ENCODE measurements at regions not wholly inside any gene's neighbourhood (a gene's known extent, or its start where the extent isn't known, plus 50 kb on each side); places are given as distances from the start of the nearest gene placed in this dataset.
A peak's percentile ranks its signal among the peaks of the same experiment; 100 is the strongest.

DNA sequence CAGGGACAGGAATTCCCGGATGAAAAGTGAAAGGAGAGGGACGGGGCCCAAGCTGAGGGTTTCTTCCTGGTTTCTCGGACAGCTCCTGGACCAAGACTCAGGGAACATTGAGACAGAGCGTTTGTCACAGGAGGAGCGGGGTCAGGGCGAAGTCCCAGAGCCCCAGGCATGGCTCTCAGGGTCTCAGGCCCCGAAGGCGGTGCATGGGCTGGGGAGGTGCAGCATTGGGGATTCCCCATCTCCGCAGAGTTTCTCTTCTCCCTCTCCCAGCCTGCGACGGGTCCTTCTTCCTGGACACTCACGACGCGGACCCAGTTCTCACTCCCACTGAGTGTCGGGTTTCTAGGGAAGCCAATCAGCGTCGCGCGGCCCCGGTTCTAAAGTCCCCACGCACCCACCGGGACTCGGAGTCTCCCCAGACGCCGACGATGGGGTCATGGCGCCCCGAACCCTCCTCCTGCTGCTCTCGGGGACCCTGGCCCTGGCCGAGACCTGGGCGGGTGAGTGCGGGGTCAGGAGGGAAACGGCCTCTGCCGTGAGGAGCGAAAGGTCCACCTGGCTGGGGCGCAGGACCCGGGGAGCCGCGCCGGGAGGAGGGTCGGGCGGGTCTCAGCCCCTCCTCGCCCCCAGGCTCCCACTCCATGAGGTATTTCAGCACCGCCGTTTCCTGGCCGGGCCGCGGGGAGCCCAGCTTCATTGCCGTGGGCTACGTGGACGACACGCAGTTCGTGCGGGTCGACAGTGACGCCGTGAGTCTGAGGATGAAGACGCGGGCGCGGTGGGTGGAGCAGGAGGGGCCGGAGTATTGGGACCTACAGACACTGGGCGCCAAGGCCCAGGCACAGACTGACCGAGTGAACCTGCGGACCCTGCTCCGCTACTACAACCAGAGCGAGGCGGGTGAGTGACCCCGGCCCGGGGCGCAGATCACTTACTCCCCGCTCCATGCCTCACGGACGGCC, 54.6 kb upstream of the POLR1H start:
- TF ChIP-seq, protein P1, sequence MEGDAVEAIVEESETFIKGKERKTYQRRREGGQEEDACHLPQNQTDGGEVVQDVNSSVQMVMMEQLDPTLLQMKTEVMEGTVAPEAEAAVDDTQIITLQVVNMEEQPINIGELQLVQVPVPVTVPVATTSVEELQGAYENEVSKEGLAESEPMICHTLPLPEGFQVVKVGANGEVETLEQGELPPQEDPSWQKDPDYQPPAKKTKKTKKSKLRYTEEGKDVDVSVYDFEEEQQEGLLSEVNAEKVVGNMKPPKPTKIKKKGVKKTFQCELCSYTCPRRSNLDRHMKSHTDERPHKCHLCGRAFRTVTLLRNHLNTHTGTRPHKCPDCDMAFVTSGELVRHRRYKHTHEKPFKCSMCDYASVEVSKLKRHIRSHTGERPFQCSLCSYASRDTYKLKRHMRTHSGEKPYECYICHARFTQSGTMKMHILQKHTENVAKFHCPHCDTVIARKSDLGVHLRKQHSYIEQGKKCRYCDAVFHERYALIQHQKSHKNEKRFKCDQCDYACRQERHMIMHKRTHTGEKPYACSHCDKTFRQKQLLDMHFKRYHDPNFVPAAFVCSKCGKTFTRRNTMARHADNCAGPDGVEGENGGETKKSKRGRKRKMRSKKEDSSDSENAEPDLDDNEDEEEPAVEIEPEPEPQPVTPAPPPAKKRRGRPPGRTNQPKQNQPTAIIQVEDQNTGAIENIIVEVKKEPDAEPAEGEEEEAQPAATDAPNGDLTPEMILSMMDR (IDR thresholded peaks at IDR 0.05; ENCODE audit: borderline replicate concordance, extremely low read depth, insufficient read depth): no peak
- Histone ChIP-seq H3K36me3 (ENCODE audit: control insufficient read depth in 2 of 3, insufficient read depth in 3 of 3, low read length in 3 of 3) (peaks cover 0 to 4% (median 0%) of the 10 kb centered on the region in 3 donors), H3K27ac (ENCODE audit: low read depth in 2 of 2, low read length in 2 of 2) (no peak overlapping the region), H3K4me1 (ENCODE audit: control insufficient read depth in 2 of 3, insufficient read depth in 2 of 3, low read depth in 1 of 3, low read length in 3 of 3) (peaks cover 0 to 7% (median 0%) of the 10 kb centered on the region in 3 donors), H3K9ac (ENCODE audit: low read length in 3 of 3) (peak overlapping the region in 2 of 3 donors; percentile 31 to 61), H3K27me3 (ENCODE audit: control insufficient read depth, insufficient read depth, low read length) (peaks cover 15% of the 10 kb centered on the region), H3K4me3 (ENCODE audit: low read length in 3 of 3) (peak overlapping the region in 2 of 3 donors; percentile 63 to 74), H3K9me3 (ENCODE audit: control insufficient read depth in 2 of 3, insufficient read depth in 1 of 3, low read length in 3 of 3) (no peaks in the 10 kb centered on the region)
- DNase-seq (peak; percentile 14 to 84 (median 42)), FAIRE-seq (no peak)
- intact Hi-C loops (cut with DNase I): no loop called here

GRCh38 chr6:30007132-30007764, 53.8 kb upstream of the POLR1H start:
- TF ChIP-seq, protein P1 (IDR thresholded peaks at IDR 0.05; ENCODE audit: borderline replicate concordance, extremely low read depth, insufficient read depth): no peak
- peak overlapping the region in 1 of 3 donors; percentile 7 for H3K9ac ChIP-seq (ENCODE audit: low read length in 3 of 3)
- peaks cover 15% of the 10 kb centered on the region for H3K27me3 ChIP-seq (ENCODE audit: control insufficient read depth, insufficient read depth, low read length)
- no peak overlapping the region for H3K27ac ChIP-seq (ENCODE audit: low read depth in 2 of 2, low read length in 2 of 2)
- intact Hi-C loops (cut with DNase I): no loop called here
- no peak for FAIRE-seq
- H3K36me3 ChIP-seq (ENCODE audit: control insufficient read depth in 2 of 3, insufficient read depth in 3 of 3, low read length in 3 of 3): peaks cover 0 to 4% (median 0%) of the 10 kb centered on the region in 3 donors
- peak; percentile 39 to 79 (median 44) for DNase-seq
- no peaks in the 10 kb centered on the region for H3K9me3 ChIP-seq (ENCODE audit: control insufficient read depth in 2 of 3, insufficient read depth in 1 of 3, low read length in 3 of 3)
- H3K4me3 ChIP-seq (ENCODE audit: low read length in 3 of 3): peak overlapping the region in 2 of 3 donors; percentile 28 to 63
- peaks cover 0 to 7% (median 0%) of the 10 kb centered on the region in 3 donors for H3K4me1 ChIP-seq (ENCODE audit: control insufficient read depth in 2 of 3, insufficient read depth in 2 of 3, low read depth in 1 of 3, low read length in 3 of 3)

GRCh38 chr6:30009113-30009512, 52.0 kb upstream of the POLR1H start:
- no peak overlapping the region for H3K27ac ChIP-seq (ENCODE audit: low read depth in 2 of 2, low read length in 2 of 2)
- TF ChIP-seq, protein P1 (IDR thresholded peaks at IDR 0.05; ENCODE audit: borderline replicate concordance, extremely low read depth, insufficient read depth): no peak
- H3K36me3 ChIP-seq (ENCODE audit: control insufficient read depth in 2 of 3, insufficient read depth in 3 of 3, low read length in 3 of 3): peaks cover 0 to 4% (median 0%) of the 10 kb centered on the region in 3 donors
- FAIRE-seq (no peak), DNase-seq (no peak)
- peaks cover 15% of the 10 kb centered on the region for H3K27me3 ChIP-seq (ENCODE audit: control insufficient read depth, insufficient read depth, low read length)
- no peak overlapping the region for H3K9ac ChIP-seq (ENCODE audit: low read length in 3 of 3)
- intact Hi-C loops (cut with DNase I): no loop called here
- H3K4me1 ChIP-seq (ENCODE audit: control insufficient read depth in 2 of 3, insufficient read depth in 2 of 3, low read depth in 1 of 3, low read length in 3 of 3): peaks cover 0 to 7% (median 0%) of the 10 kb centered on the region in 3 donors
- H3K9me3 ChIP-seq (ENCODE audit: control insufficient read depth in 2 of 3, insufficient read depth in 1 of 3, low read length in 3 of 3): no peaks in the 10 kb centered on the region
- H3K4me3 ChIP-seq (ENCODE audit: low read length in 3 of 3): no peak overlapping the region

Data from kidney (tissue), 13 donors.